Astrocyte of the spinal cord (primary cell): ENCODE measurements at regions not wholly inside any gene's neighbourhood (a gene's known extent, or its start where the extent isn't known, plus 50 kb on each side); places are given as distances from the start of the nearest gene placed in this dataset.

ENCODE experiments used
- DNase-seq: peaks from one replicate; pipeline ENCODE4 v3.0.0; 2011; ENCODE audit warnings: low read depth, low spot score
- H3K4me3 ChIP-seq: 2 replicates; pipeline ENCODE4 v1.5.1; 2011; ENCODE audit warnings: low read depth, mild to moderate bottlenecking, low read length, moderate library complexity
- in situ Hi-C: cut with HindIII; loops from 2 replicates; pipeline ENCODE4 v1.10.0; 2017; ENCODE audit warnings: low sequenced_read_pairs
- TF ChIP-seq, protein P1 (sequence below): IDR thresholded peaks from 2 replicates; pipeline ENCODE4 v1.5.1; 2012; ENCODE audit warnings: low read depth, mild to moderate bottlenecking, low read length, inconsistent platforms

DNA sequence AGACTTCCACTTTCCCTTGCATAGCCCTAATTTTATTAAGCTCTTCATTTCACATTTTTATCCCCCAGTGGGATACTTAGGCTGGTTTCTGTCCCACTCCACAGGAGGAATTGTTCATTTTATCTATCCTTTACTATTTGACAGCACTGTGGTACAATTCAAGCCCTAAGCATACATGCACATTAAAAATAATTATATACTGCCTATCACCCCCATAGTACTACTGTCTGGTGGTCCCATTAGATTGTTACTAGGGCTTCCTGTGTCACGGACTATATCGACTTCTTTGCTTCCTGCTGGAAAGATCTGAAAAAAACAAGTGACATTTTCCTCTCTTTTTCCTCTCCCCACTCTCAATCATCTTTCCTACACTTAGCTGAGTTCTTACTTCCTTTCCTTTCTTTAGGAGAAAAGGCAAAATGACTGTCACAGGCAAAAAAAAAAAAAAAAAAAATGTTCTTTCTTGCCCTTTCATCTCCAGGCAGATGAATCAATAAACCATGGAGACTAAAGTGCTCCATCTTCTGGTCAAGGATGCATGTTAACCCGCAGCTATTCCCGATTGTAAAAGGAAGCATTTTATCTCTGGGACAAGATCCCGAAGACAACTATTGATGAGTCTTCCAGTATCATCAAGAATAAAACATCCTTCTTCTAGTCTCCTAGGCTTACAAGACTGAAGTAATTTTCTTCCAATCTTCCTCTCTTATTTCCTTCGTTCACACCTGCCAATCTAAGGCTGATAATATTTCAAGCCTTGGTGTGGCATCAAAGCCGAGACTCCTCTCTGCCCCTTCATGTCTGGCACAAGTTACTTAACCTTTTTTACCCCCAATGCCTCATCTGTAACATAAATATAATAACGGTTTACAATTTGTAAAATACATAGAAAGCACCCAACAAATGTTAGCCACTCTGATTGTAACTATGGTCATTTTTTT is 94.4 kb upstream of the PLEKHG7 start:
- TF ChIP-seq, protein P1, sequence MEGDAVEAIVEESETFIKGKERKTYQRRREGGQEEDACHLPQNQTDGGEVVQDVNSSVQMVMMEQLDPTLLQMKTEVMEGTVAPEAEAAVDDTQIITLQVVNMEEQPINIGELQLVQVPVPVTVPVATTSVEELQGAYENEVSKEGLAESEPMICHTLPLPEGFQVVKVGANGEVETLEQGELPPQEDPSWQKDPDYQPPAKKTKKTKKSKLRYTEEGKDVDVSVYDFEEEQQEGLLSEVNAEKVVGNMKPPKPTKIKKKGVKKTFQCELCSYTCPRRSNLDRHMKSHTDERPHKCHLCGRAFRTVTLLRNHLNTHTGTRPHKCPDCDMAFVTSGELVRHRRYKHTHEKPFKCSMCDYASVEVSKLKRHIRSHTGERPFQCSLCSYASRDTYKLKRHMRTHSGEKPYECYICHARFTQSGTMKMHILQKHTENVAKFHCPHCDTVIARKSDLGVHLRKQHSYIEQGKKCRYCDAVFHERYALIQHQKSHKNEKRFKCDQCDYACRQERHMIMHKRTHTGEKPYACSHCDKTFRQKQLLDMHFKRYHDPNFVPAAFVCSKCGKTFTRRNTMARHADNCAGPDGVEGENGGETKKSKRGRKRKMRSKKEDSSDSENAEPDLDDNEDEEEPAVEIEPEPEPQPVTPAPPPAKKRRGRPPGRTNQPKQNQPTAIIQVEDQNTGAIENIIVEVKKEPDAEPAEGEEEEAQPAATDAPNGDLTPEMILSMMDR = peak; percentile 64
- peak; percentile 56 for DNase-seq
- in situ Hi-C loops = no loop called here
- H3K4me3 ChIP-seq = no peak overlapping the region

DNA sequence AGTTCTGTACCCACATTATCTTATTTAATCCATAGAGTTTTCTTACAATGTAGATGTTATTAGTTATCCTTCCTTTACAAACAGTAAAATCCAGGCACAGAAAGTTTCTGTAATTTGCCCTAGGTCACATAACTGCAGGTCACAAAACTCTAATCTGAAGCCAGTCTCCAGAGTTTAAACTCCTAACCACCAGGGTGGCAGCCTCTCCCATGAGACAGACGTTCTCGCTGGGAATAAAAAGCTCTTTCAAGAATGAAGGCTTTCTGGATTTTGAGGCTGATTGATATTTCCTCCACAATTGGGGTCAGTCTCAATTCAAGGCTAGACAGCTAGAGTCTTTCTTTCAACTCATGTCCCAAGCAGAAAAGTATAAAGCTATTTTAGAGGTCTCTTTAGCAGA is 95.8 kb upstream of the PLEKHG7 start:
- H3K4me3 ChIP-seq = no peak overlapping the region
- no peak for DNase-seq
- TF ChIP-seq, protein P1 = no peak
- in situ Hi-C loops = no loop called here

DNA sequence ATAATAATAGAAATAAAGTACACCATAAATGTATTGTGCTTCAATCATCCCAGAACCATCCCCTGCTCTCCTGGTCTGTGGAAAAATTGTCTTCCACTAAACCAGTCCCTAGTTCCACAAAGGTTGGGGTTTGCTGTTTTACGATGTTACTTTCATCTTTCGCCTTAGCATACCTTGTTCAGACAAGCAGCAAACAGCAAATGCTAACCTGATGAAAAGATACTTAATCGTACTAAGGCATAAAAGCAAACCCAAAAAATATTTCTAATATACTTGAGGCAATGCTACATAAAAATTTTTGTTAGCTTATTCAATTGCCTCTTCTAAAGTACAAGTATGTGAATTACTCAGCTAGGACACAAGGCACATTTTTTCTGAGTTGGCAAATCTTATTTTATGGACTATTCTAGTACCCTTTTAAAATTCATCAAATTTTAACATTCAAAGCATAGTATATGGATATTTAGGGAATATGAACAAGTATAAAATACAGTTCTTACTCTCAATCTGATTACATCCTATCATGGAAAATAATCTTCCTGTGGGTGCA is 97.1 kb upstream of the PLEKHG7 start:
- in situ Hi-C loops = no loop called here
- TF ChIP-seq, protein P1 = no peak

DNA sequence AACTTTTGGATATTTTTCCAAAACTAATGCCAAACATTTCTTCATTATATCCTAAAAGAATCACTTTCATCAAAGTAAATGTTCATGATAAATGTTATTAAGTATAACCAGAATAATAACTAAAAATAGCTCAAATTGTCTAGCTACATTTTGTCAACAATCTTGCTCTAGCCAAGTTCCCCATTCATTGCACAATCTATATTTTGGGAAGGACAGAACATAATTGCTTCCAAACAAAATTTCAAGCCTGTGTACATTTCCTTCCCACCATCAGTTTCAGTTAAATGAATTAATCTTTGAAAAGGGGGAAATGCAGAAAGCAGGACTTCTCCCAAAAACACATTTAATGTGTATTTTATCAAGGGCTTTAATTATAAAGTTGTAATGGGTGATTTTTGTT is 98.0 kb upstream of the PLEKHG7 start:
- in situ Hi-C loops = no loop called here
- TF ChIP-seq, protein P1 = no peak
- H3K4me3 ChIP-seq = no peak overlapping the region
- DNase-seq = no peak

More for the DNA sequence above, 97.1 kb upstream of the PLEKHG7 start:
- no peak overlapping the region for H3K4me3 ChIP-seq
- DNase-seq = no peak

DNA sequence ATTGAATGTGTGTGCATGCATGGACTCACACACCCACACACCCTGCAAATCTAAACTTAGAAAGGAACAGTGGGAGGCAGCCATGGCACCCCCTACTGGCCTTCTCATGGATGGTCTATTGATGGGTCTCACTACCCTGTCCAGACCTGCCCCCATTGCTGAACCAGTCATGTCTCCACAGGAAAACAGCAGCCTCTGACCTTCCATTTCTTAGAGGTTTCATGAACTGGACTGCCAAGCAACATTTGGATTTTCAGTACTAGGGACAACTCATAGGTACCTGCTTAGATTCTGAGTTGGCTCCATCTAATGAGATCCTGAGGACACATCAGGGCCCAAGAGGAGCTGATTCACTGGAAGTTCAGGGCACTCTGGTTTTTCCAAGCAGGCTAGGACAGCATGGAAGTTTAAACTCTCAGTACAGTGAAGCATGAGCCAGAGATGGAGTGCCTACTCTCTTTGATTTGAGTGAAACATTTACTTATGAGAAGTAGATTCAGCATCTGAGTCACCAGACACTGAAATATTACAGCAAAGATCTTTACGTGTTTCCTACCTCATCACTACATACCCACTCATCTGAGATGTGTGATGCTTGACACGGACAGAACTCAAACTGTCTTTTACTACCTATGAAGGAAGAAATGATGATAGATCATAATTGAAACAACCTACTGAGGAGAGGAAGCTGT is 98.9 kb upstream of the PLEKHG7 start:
- TF ChIP-seq, protein P1 = peak; percentile 13
- in situ Hi-C loops = no loop called here
- no peak overlapping the region for H3K4me3 ChIP-seq
- no peak for DNase-seq

DNA sequence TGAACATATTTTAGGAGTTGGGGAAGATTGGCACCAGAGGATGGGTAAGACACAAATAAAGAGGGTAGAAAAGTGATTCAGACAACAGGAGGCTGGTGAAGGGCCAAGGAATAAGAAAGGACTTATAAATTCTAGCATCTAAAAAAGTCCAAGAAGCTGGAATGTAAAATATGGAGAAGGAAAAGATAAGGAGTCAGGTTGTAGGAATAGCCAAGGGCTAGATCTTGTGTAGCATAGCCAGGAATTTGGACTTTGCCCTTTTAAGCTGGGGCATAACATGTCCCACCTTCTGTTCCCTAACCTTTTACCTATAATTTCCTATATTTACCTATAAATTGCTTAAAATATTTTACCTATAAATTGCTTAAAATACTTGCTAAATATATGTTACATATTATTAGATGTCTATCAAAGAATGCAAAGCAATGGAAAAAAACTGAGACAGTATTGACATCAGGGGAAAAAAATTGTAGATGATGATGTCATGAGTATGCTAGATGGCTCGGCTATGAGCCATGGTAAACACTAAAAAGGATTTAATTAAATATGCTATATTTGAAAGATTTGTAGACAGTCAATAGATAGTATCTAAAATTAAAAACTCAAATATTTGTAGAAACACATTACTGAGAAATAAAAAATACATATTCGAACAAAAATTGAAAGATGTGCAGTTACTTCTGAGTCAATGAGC is 99.7 kb upstream of the PLEKHG7 start:
- no peak for DNase-seq
- in situ Hi-C loops = no loop called here
- TF ChIP-seq, protein P1 = no peak
- H3K4me3 ChIP-seq = no peak overlapping the region
